Aorta (tissue), 5 donors: ENCODE measurements at regions not wholly inside any gene's neighbourhood (a gene's known extent, or its start where the extent isn't known, plus 50 kb on each side); places are given as distances from the start of the nearest gene placed in this dataset.
A peak's percentile ranks its signal among the peaks of the same experiment; 100 is the strongest.

ENCODE experiments used
- ATAC-seq: fragments of 200-7000 bp; cut with Tn5 transposase; one replicate; pipeline ENCODE4 v1.9.1; 2022; ENCODE audit warnings: moderate library complexity; ENCODE audit not compliant: low FRiP score
- DNase-seq, 2 donors: peaks; one replicate each; pipeline ENCODE4 v3.0.0-alpha.2; 2020
- H3K27ac ChIP-seq, 2 donors: one replicate each; pipeline ENCODE4 v1.5.1; 2013; ENCODE audit warnings: low read length in 2 of 2, mild to moderate bottlenecking in 2 of 2, moderate library complexity in 2 of 2, control low read depth in 1 of 2, inconsistent platforms in 1 of 2, low read depth in 1 of 2
- H3K27me3 ChIP-seq, 2 donors: one replicate each; pipeline ENCODE4 v1.6.1; 2013; ENCODE audit warnings: control low read depth in 1 of 2, low read length in 1 of 2, mild to moderate bottlenecking in 1 of 2, moderate library complexity in 1 of 2; ENCODE audit not compliant: insufficient read depth in 2 of 2, control insufficient read depth in 1 of 2
- H3K36me3 ChIP-seq, 2 donors: one replicate each; pipeline ENCODE4 v1.6.1; 2013; ENCODE audit warnings: control low read depth in 1 of 2, low read length in 1 of 2, mild to moderate bottlenecking in 1 of 2; ENCODE audit not compliant: insufficient read depth in 2 of 2, control insufficient read depth in 1 of 2
- H3K4me1 ChIP-seq, 2 donors: one replicate each; pipeline ENCODE4 v1.6.1; 2013; ENCODE audit warnings: low read length in 2 of 2, control low read depth in 1 of 2, mild to moderate bottlenecking in 1 of 2, moderate library complexity in 1 of 2; ENCODE audit not compliant: insufficient read depth in 2 of 2, control insufficient read depth in 1 of 2
- H3K4me3 ChIP-seq, 2 donors: one replicate each; pipeline ENCODE4 v1.5.1; 2013; ENCODE audit warnings: low read length in 2 of 2, control low read depth in 1 of 2, mild to moderate bottlenecking in 1 of 2
- H3K9me3 ChIP-seq: one replicate; pipeline ENCODE4 v1.6.1; 2013; ENCODE audit warnings: mild to moderate bottlenecking, low read length; ENCODE audit not compliant: control insufficient read depth
- WGBS, 2 donors: extraction: QIAGEN DNeasy Blood & Tissue Kit; methylation state at CpG; one replicate each; pipeline ENCODE4 v1.1.7; 2013; 5-methylcytosine and 5-hydroxymethylcytosine counted together
- intact Hi-C, 2 donors: fragments of 100-400 bp; cut with DNase I; formaldehyde crosslinking; loops; one replicate each; pipeline versions ENCODE4 v1.14.2 to v1.15.0; 2022
- donor health status: healthy with polysubstance abuse.
- donor health status: Bipolar disorder and iron deficiency.
- donor health status: DM: no; HTN: no; CAD: no.
- donor health status: DM: no; HTN: no; CAD: no.
- donor health status: DM: yes; HTN: yes; CAD: no.

GRCh38 chr2:239574054-239574433 is 173.2 kb upstream of the HDAC4 start:
- 91 to 95% methylated on average over 5 of the region's 5 CpGs for WGBS, 2 donors
- no peaks in the 10 kb centered on the region for H3K27me3 ChIP-seq
- no peaks in the 10 kb centered on the region for H3K4me1 ChIP-seq
- DNase-seq, result peak; percentile 34 to 38
- intact Hi-C loops, result no loop called here
- no peak overlapping the region for H3K27ac ChIP-seq
- no peak overlapping the region for H3K4me3 ChIP-seq
- H3K36me3 ChIP-seq, result no peaks in the 10 kb centered on the region
- ATAC-seq, result no peak
- peaks cover 4% of the 10 kb centered on the region for H3K9me3 ChIP-seq

GRCh38 chr2:239570971-239571520 is 170.2 kb upstream of the HDAC4 start:
- ATAC-seq (no peak), DNase-seq (peak; percentile 24 to 32)
- Histone ChIP-seq H3K4me1 (no peaks in the 10 kb centered on the region), H3K4me3 (no peak overlapping the region), H3K9me3 (peaks cover 2% of the 10 kb centered on the region), H3K27ac (no peak overlapping the region), H3K36me3 (no peaks in the 10 kb centered on the region), H3K27me3 (no peaks in the 10 kb centered on the region)
- 80 to 82% methylated on average over 6 of the region's 6 CpGs for WGBS, 2 donors
- intact Hi-C loops, result no loop called here

- intact Hi-C loops, result no loop called here
- H3K4me1 ChIP-seq, result no peaks in the 10 kb centered on the region
- H3K4me3 ChIP-seq, result no peak overlapping the region
- no peaks in the 10 kb centered on the region for H3K27me3 ChIP-seq
- H3K9me3 ChIP-seq, result no peaks in the 10 kb centered on the region
- H3K36me3 ChIP-seq, result no peaks in the 10 kb centered on the region
- ATAC-seq, result no peak
- no peak overlapping the region for H3K27ac ChIP-seq
- DNase-seq, result peak; percentile 30 to 55
- WGBS, 2 donors, result 80% methylated on average over 15 of the region's 15 CpGs
Measured at GRCh38 chr2:239570216-239570925, 169.6 kb upstream of the HDAC4 start.

- intact Hi-C loops, result no loop called here
- no peaks in the 10 kb centered on the region for H3K9me3 ChIP-seq
- ATAC-seq, result no peak
Measured at GRCh38 chr2:239569401-239570090, 168.7 kb upstream of the HDAC4 start.

GRCh38 chr2:239568601-239569000 is 167.8 kb upstream of the HDAC4 start:
- intact Hi-C loops, result no loop called here
- Histone ChIP-seq H3K27ac (no peak overlapping the region), H3K9me3 (no peaks in the 10 kb centered on the region), H3K27me3 (no peaks in the 10 kb centered on the region), H3K4me1 (no peaks in the 10 kb centered on the region), H3K36me3 (no peaks in the 10 kb centered on the region), H3K4me3 (no peak overlapping the region)
- DNase-seq (no peak), ATAC-seq (no peak)
- WGBS, 2 donors, result 34 to 41% methylated on average over 4 of the region's 4 CpGs

More at GRCh38 chr2:239569401-239570090, 168.7 kb upstream of the HDAC4 start:
- Histone ChIP-seq H3K27me3 (no peaks in the 10 kb centered on the region), H3K27ac (no peak overlapping the region), H3K36me3 (no peaks in the 10 kb centered on the region), H3K4me1 (no peaks in the 10 kb centered on the region), H3K4me3 (no peak overlapping the region)
- DNase-seq, result peak; percentile 31 to 62
- WGBS, 2 donors, result 63 to 69% methylated on average over 24 of the region's 24 CpGs

- H3K27me3 ChIP-seq, result no peaks in the 10 kb centered on the region
- DNase-seq, result peak in 1 of 2 donors; percentile 60
Measured at GRCh38 chr2:239567786-239568185, 167.0 kb upstream of the HDAC4 start.

GRCh38 chr2:239566995-239567568 is 166.3 kb upstream of the HDAC4 start:
- Histone ChIP-seq H3K9me3 (no peaks in the 10 kb centered on the region), H3K4me1 (no peaks in the 10 kb centered on the region), H3K27me3 (no peaks in the 10 kb centered on the region), H3K36me3 (no peaks in the 10 kb centered on the region), H3K27ac (no peak overlapping the region), H3K4me3 (no peak overlapping the region)
- intact Hi-C loops, result no loop called here
- no peak for ATAC-seq
- peak in 1 of 2 donors; percentile 64 for DNase-seq
- WGBS, 2 donors, result 55 to 67% methylated on average over 10 of the region's 10 CpGs

More at GRCh38 chr2:239567786-239568185, 167.0 kb upstream of the HDAC4 start:
- WGBS, 2 donors, result 83 to 86% methylated on average over 13 of the region's 13 CpGs
- Histone ChIP-seq H3K27ac (no peak overlapping the region), H3K36me3 (no peaks in the 10 kb centered on the region), H3K4me1 (no peaks in the 10 kb centered on the region), H3K4me3 (no peak overlapping the region), H3K9me3 (no peaks in the 10 kb centered on the region)
- ATAC-seq, result no peak
- intact Hi-C loops, result no loop called here

- intact Hi-C loops, result no loop called here
- no peak overlapping the region for H3K4me3 ChIP-seq
- H3K9me3 ChIP-seq, result no peaks in the 10 kb centered on the region
- H3K27ac ChIP-seq, result no peak overlapping the region
- ATAC-seq, result no peak
- DNase-seq, result peak in 1 of 2 donors; percentile 63
- H3K36me3 ChIP-seq, result no peaks in the 10 kb centered on the region
- no peaks in the 10 kb centered on the region for H3K4me1 ChIP-seq
- no peaks in the 10 kb centered on the region for H3K27me3 ChIP-seq
- 90 to 93% methylated on average over 15 of the region's 15 CpGs for WGBS, 2 donors
Measured at GRCh38 chr2:239566162-239566994, 165.6 kb upstream of the HDAC4 start.
